Muscle of back (tissue), 3 donors: ENCODE measurements at regions not wholly inside any gene's neighbourhood (a gene's known extent, or its start where the extent isn't known, plus 50 kb on each side); places are given as distances from the start of the nearest gene placed in this dataset.

Experiments
- DNase-seq, 3 donors: peaks; one replicate each; pipeline versions ENCODE4 v3.0.0 to v3.0.0-alpha.2; 2013

- DNase-seq, result no peak
Observed at GRCh38 chr6:118761645-118762044, 110.3 kb upstream of the CEP85L start.

- no peak for DNase-seq
Observed at GRCh38 chr6:118758946-118759345, 107.6 kb upstream of the CEP85L start.

GRCh38 chr6:118755941-118756646 lies 104.7 kb upstream of the CEP85L start:
- no peak for DNase-seq

- DNase-seq, result no peak
Observed at GRCh38 chr6:118752803-118753202, 101.4 kb upstream of the CEP85L start.

- no peak for DNase-seq
Observed at GRCh38 chr6:118751072-118751471, 99.7 kb upstream of the CEP85L start.

GRCh38 chr6:118750143-118750542 lies 98.8 kb upstream of the CEP85L start:
- DNase-seq, result no peak

- DNase-seq, result peak; percentile 70 to 81 (median 70)
Observed at GRCh38 chr6:118748311-118749062, 97.1 kb upstream of the CEP85L start.

GRCh38 chr6:118746825-118747174 lies 95.4 kb upstream of the CEP85L start:
- DNase-seq, result no peak

- peak; percentile 61 to 81 (median 61) for DNase-seq
Observed at GRCh38 chr6:118746145-118746824, 94.9 kb upstream of the CEP85L start.

- no peak for DNase-seq
Observed at GRCh38 chr6:118745156-118745555, 93.8 kb upstream of the CEP85L start.

- peak in 2 of 3 donors; percentile 45 to 71 for DNase-seq
Observed at GRCh38 chr6:118744261-118744941, 93.0 kb upstream of the CEP85L start.

GRCh38 chr6:118743746-118744145 lies 92.4 kb upstream of the CEP85L start:
- peak; percentile 77 to 91 (median 83) for DNase-seq

- DNase-seq, result no peak
Observed at GRCh38 chr6:118740372-118740771, 89.0 kb upstream of the CEP85L start.

GRCh38 chr6:118739696-118740353 lies 88.4 kb upstream of the CEP85L start:
- peak in 1 of 3 donors; percentile 48 for DNase-seq

GRCh38 chr6:118736440-118736839 lies 85.0 kb upstream of the CEP85L start:
- DNase-seq, result no peak

GRCh38 chr6:118735320-118735719 lies 83.9 kb upstream of the CEP85L start:
- no peak for DNase-seq

GRCh38 chr6:118725944-118726343 lies 74.6 kb upstream of the CEP85L start:
- no peak for DNase-seq

GRCh38 chr6:118724211-118724610 lies 72.8 kb upstream of the CEP85L start:
- no peak for DNase-seq

- no peak for DNase-seq
Observed at GRCh38 chr6:118722829-118723813, 71.7 kb upstream of the CEP85L start.

GRCh38 chr6:118720125-118720473 lies 68.7 kb upstream of the CEP85L start:
- DNase-seq, result no peak
